Stimulated activated CD8-positive, alpha-beta memory T cell treated with anti-CD3 and anti-CD28 coated beads, Interleukin-2, amount 100 ng/mL, for 1 hour (primary cell): ENCODE measurements at regions not wholly inside any gene's neighbourhood (a gene's known extent, or its start where the extent isn't known, plus 50 kb on each side); places are given as distances from the start of the nearest gene placed in this dataset.

Experiments used
- DNase-seq, 2 donors: peaks; one replicate each; pipeline ENCODE4 v3.0.0-alpha.2; 2020; ENCODE audit warnings: low read depth in 2 of 2

DNA sequence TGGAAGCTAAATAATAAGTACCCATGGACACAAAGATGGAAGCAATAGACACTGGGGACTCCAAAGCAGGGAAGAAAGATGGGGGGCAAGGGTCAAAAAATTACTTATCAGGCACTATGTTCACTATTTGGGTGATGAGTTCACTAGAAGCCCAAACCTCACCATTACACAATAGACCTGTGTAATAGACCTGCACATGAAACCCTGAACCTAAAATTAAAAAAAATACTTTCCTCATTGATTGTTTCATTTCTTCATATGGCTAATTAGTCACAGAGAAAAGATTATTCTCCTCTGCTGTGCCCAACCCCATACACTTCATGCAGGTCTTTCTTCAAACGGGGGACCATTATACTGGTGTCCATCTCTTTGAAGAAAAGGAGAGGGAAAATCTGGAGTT is 213.0 kb upstream of the DTNBP1 start:
- no peak for DNase-seq

DNA sequence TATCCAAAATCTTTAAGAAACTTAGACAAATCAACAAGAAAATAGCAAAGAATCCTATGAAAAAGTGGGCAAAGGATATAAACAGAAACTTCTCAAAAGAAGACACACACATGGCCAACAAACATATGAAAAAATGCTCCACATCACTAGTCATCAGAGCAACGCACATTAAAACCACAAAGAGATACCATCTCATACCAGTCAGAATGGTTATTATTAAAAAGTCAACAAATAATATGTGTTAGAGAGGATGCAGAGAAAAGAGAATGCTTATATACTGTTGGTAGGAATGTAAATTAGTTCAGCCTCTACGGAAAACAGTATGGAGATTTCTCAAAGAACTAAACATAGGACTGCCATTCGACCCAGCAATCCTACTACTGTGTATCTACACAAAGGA is 212.0 kb upstream of the DTNBP1 start:
- DNase-seq, result no peak

DNA sequence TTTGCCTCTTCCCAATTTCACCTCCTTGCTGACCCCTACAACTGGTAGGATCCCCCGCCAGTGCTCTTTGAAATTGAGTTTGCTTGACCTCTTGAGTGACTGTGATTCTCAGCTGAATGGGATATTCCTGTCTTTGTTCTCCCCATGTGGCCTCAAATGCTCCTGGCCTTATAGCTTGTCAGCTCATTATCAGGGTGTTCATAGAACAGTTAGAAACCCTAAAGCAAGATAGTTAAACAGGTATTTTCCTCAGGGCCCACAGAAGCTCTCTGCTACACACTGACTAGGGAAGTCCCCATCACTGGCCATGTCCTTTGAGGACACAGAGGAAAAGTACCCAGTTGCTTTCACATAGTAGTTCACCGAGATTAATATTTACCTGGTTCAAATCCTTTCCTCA is 211.5 kb upstream of the DTNBP1 start:
- no peak for DNase-seq

DNA sequence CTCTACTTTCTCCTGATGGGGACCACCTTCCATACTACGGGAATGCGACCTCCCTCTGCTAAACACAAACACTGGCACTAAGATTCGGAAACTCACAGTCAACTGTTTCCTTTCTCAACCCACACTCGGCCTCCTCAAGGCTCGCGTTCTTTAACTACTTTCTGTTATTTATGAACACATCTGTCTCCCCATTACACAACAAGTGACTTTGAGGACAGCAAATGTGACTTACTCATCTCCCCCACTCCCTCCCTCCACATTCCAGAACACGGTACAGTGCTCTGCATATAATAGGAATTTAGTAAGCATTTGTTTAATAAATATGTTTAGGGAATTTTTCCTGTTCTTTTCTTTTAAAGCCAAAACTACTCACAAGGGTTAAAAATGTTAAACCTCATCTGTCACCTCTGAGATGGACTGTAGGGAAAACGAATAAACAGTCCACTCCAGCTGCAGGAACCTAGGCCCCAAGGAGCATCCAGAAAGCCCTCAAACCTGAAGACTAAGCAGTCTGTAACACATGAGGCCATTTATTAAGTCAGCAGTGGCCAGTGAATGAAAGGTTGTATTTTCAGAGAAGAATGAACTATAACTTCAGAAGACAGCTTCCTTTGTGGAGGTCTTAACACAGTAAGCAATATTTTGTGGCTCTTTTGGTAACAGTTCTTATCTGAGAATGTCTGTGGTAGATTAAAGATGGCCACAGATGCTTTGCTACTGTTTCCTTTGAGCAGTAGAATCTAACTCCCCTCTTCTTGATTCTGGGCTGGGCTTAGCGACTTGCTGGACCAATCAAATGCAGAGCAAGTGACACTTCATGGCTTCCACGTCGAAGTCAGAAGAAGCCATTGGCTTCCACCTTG is 209.6 kb upstream of the DTNBP1 start:
- DNase-seq, result no peak

DNA sequence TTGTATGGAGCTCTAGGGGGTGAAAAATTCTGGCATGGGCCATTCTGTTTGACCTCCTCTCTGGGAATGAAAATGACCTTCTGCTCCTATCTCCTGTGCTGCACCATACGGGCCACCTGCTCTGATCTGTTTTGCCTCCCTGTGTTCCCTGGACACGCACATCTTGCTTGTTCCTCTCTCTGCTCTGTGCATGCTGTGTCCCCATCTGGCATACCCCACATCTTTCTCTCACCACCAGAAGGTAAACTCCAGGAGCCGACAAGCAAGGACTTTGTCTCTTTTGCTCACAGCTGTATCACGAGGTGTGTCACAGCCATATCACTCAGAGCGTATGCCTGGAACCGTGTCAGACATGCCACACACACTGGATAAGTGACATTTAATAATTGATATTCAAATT is 208.4 kb upstream of the DTNBP1 start:
- no peak for DNase-seq

DNA sequence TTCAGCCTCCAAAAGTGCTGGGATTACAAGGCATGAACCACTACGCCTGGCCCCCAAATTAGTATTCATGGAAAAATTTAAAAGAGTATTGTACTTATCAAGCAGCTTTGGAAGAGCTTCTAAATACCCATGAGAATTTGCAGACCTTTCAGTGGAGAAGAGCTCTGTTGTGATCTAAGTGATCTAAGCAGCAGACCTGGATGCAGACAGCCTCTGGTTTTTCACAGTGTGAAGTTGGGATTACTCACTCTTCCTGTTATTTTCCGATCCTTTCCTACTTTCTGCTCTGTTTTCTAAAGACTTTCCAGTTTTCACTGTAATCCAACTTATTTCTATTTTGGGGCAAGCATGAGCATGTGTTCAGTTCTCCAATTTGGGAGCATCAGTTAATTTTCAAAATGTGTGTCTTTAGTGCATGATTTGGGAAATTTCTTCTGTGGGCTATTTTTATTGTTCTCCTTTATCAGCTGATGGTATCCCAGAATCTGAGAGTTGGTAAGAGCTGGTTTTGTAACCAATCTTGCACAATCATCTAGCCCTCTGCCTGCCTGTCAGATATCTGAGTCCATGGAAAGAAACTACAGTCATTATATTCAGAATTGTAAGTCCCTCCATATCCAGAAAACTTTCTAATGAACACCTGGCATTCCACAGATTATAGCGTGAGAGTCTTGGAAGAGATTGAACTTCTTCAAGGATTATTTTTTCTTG is 207.7 kb upstream of the DTNBP1 start:
- no peak for DNase-seq

DNA sequence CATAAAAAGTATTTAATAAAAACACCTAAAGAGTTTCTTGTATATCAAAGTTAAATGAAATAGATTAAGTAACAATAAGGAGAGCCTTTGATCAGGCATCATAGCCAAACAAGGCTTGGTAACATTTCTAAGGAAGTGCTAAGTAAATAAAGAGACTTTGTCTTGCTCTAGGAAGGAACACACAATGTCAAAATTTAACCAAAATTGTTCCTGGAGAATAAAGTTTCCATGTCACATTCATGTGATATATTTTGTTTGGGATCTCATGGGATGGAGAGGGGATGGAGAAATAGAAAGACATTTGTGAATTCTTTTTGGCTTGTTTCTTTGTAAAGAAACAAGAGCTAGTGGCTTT is 201.9 kb upstream of the DTNBP1 start:
- DNase-seq, result no peak

DNA sequence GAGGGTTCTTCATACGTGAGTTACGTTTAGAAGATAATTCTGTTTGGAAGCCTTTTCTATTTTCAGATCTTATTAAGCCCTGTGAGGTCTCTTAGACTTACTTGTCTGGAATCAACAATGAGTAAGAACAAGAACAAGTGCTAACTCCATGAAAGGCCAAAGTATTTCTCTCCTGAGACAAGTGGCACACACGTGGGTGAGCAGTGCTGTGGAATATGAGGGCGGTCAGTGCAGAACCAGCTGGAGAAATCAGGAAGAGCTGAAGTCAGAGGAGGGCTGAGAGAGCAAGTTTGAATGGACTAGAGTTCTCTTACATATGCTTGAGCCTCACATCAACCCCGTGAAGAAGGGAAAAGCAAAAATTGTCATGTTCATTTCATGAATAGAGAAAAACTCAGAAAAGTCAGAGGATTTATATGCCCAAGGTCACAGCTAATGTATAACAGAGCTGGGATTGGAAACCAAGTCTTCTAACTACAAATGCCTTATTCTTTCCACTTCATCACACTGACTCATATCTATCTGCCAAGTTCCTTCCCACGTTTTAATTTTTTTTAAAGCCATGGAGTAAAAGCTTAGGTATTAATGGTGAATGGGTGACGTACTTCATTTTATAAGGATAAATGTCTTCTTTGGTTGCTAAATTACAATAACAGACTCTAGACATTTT is 201.3 kb upstream of the DTNBP1 start:
- no peak for DNase-seq

DNA sequence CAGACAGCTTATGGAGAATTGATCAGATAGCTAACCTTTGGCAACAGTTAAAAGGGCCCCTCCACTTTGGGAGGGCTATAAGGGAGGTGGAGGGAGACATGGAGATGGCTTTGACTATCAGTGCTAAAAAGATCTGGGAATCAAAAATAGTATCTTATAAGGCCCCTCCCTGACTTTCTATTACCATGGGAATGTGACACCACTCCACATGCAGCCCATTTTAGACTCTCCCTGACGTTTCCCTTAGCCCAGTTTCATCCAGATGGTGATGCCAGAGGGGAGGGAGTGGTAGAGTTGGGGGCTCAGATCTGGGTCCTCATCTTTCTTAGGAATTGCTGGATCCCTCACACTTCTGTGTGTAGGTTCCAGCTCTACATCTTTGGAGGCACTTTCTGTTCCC is 200.0 kb upstream of the DTNBP1 start:
- DNase-seq, result no peak

DNA sequence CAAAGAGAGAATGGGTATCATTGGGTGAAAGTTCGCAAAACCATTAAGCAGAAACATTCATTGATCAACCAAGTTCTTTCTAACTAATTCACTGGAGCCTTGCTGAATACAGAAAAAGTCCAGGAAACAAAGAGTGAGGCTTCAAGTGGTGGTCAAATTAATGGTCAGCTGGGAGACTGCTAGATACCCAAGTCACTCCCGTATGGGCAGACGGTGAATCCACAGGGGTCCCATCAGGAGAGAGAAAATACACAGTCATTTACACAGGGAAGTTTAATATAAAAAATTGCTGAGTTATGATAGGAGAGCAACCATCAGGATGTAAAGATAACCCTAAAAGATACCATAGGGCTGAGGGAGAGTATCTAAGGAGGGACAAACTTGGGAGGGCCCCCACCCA is 198.7 kb upstream of the DTNBP1 start:
- DNase-seq, result no peak

DNA sequence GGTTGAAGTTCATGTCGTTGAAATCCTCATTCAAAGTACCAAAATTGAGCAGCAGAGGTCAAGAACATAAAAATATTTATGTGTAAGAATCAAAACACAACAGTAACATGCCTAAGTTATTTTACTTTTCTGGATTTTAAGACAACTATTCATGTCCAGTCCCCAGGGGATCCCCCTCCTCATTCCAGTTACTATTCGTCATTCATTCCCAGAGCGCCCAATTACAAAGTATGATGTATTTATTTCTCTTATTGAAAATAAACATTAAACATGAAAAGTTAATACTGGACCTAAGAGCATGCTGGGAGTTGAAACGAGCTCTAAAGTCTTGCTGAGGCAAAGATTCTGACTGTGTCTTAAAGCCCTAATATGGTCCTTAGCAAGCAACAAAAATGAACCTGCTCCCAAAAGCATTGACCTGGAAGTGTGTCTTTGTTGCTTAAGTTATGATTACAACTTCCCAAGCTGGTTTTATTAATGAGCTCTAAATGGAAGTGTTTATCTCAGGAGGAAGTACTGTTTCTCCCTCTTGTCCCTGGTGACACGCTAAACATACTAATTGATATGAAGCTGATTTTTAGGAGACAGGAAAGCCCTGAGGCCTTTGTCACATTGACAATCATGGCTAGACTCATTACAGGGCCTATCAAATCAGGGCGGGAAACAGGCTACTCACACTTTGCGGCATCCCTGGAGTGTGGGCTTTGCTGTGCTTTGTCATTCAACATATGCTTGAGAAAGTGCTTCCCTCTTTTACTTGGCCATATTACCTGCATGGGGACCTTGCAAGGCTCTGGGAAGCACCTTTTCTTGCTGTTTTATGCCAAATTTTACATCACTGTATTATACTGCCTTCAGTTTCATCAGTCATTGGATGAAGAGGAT is 192.2 kb upstream of the DTNBP1 start:
- DNase-seq, result no peak

DNA sequence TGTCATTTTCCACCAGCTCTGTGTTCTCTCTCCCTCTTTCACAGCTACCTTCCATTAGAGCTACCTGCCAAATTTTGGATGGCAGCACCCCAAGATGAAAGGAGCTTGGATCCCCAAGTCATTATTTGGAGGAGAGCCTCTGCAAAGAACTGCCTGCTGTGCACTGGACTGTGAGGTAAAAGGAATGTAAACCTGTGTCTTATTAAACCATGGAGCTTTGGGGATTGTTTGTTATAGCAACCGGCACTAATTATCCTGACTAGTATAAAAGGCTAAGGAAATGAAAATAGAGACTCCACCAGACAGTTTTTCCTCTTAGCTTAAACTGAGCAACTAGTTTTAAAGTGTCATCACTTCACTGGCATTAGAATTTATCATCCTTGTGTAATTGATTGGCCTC is 191.6 kb upstream of the DTNBP1 start:
- no peak for DNase-seq

DNA sequence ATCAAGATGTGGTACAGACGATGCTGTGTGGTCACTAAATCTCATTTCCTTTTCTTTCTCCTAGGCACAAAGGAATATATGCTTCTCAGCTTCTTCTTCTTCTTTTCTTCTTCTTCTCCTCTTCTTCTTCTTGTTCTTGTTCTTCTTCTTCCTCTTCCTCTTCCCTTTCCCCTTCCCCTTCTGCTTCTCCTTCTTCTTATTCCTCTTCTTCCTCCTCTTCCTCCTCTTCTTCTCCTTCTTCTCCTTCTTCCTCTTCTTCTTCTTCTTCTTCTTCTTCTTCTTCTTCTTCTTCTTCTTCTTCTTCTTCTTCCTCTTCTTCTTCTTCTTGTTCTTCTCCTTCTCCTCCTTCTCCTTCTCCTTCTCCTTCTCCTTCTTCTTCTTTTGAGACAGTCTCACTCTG is 190.4 kb upstream of the DTNBP1 start:
- no peak for DNase-seq

DNA sequence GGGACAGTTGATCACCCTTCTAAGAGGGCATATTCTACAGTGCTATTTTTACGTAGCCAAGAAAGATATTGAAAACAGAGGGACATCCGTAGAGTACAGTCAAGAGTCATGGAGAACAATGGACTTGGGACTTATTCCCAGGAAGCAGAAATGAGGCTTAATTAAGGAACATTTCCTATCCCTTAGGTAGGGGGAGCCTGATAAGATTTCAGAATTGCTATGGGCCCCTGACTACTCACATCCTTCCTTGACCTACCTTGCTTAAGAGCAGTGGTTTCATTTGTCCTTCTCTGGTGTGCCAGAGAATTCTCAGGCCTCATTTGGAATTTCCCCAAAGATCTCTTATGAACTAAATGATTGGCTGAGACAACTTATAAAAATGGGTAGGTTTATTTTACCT is 189.5 kb upstream of the DTNBP1 start:
- no peak for DNase-seq

DNA sequence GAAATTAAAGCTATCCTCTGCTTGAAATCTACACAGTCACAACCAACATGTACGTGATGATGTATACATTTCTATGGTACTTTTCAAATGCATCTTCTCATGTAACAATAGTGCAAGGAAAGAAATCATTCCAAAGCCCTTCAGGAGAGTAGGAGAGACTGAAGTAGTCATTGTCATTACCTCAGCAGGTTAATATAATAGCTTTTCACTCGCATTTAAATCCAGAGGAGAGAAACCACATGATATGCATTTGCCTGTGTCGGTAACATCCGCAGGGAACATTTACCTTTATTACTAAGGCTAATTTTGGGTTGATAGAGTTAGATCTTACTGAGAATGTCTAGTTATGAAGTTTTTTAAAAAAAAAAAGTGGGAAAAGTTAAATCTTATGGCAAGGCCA is 186.6 kb upstream of the DTNBP1 start:
- no peak for DNase-seq

DNA sequence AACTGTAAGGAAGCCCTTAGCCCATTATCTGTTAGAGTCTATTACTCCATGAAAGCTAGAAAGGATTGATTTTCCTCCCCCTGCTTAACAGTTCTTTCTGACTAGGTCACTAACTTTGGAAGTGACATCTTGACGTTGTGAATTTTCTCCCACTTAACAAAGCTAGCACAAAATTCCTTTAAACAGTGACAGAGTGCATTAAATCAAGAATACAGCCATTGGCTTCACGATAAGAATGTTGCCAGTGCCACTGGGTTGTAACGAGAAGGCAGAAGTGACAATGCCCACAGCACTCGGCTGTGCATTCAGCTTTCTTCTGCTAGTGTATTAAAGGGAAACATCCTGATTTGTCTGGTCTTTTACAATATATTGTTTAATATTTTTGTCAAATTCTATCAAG is 182.7 kb upstream of the DTNBP1 start:
- no peak for DNase-seq

DNA sequence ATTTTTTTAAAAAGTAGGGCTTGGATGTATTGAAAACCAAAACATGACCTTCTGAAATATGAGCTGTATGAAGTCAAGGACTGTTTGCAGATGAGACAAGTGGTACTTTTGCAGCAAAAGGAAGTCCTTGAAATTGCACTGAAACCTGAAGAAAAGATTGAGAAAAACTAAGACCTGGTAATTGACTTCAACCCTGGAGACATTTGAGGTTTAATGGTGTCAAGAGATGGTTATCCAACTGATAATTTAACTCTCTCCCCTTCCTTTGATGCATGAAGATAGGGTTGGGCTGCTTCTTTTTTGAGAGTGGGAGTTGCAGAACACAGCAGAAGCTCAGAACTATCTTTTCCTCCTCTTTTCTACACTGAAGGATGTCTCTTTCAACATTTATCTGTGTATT is 180.9 kb upstream of the DTNBP1 start:
- no peak for DNase-seq

DNA sequence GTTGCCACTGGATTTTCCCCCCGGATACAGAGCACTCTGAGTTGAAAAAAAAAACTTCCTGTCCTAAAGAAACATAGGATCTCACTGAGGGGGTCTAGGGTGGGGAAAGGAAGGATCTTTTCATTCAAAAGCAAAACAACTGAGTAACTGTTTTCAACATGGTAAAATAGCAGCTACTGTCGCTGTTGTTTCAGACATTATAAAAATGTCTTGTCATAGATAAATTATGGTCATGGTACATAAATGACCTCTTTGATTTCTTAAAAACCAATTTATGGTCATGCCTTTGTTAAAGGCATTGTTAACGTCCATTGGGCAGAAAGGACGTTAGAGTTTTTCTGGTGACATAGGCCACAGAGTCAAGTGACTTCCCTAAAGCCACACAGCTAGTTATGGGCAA is 180.4 kb upstream of the DTNBP1 start:
- DNase-seq, result no peak

DNA sequence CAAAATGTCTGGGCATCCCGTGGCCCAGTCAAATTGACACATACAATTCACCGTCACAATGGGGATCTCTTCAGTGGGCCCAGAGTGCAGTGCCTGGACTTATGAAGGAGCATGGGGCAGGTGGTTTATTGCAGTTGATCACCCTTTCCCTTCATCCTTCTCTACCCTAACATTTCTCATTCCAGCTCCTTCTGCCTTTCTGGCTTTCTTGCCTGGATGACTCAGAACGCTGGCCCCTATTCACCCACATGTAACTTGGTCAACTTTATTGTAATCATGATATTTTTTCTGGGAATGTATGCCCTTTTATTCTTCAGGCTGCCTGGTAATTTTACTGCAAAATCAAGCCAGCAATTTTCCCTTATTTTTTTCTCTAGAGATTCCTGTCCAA is 179.9 kb upstream of the DTNBP1 start:
- DNase-seq, result no peak

DNA sequence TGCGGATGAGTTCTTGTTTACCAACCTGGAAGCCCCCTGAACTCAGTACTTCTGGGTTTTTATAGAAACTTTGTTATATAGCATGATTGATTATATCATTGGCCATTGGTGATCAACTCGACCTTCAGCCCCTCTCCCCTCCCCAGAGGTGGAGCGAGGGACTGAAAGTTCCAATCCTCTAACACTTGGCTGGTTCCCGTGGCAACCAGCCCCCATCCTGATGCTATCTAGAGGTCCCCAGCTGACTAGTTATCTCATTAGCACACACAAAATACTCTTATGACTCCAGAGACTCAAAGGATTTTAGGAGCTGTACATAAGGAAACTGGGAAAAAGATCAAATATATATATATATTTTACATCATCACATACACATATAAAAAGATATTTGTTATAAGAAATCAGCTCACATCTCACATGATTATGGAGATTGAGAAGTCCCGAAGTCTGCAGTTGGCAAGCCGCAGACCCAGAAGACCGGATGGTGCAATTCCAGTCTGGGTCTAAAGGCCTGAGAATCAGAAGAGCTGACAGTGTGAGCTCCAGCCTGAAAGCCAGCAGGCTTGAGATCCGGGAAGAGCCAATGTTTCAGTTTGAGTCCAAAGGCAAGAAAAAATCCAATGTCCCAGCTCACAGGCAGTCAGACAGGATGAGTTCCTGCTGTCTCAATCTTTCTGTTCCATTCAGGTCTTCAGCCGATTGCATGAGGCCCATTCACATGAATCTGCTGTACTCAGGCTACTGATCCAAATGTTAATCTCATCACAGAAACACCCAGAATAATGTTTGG is 179.3 kb upstream of the DTNBP1 start:
- DNase-seq, result no peak

DNA sequence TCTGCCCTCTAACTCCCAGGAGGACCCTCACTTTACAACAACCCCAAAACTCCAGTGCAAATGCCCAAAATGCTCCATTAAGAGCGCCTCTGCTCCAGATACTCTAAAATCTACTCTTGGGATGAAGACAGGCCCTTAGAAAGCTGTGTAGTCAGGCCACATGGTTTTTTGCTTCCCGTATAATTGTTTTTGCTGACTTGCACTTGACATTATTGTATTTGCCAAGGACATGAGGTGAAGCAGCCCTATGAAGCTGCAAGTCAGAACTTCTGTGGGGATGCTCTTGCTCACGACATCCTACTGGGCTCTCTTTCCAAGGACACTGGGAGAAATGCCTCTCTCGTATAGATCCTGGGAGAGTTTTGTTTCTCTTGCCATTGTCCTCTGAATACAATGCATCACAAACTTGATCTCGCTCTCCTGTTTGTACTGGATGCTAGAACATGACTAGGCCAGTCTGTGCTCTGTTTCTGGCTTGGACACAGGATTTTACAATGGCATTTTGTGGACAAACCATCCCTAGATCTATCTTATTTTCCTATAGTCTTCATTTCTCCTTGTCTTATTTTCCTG is 177.2 kb upstream of the DTNBP1 start:
- no peak for DNase-seq
